Dermis microvascular lymphatic vessel endothelial cell (primary cell): ENCODE measurements at regions not wholly inside any gene's neighbourhood (a gene's known extent, or its start where the extent isn't known, plus 50 kb on each side); places are given as distances from the start of the nearest gene placed in this dataset.

Experiments
- DNase-seq, 2 donors: peaks; one replicate each; pipeline versions ENCODE4 v3.0.0 to v3.0.0-alpha.2; 2010; ENCODE audit warnings: low read depth in 2 of 2

DNA sequence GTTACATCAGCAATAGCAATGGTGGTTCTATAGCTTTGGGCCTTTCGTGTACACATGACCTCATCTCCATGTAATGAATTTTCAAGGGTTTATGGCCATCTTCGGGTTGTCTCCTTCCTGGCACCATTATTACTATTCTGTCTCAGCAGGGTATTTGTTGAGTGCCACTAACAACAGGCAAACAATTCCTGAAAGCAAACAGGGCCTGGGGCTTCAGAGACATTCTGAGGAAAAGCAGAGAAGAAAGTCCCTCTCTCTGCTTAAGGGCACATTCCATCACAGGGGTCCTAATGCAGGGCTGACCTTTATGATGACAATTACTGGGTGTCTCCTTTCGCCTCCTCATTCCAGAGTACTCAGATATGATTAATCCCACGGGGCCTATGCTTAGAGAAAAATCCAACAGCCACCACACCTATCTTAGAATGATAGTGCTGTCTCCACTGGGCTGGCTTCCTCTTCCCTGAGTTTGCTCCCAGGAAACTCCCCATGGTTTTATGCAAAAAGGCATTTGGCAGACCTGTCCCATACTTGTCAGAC, 540.2 kb upstream of the ZNF462 start:
- DNase-seq: no peak

- no peak for DNase-seq
These were observed 538.8 kb upstream of the ZNF462 start for GRCh38 chr9:106324053-106324585.

DNA sequence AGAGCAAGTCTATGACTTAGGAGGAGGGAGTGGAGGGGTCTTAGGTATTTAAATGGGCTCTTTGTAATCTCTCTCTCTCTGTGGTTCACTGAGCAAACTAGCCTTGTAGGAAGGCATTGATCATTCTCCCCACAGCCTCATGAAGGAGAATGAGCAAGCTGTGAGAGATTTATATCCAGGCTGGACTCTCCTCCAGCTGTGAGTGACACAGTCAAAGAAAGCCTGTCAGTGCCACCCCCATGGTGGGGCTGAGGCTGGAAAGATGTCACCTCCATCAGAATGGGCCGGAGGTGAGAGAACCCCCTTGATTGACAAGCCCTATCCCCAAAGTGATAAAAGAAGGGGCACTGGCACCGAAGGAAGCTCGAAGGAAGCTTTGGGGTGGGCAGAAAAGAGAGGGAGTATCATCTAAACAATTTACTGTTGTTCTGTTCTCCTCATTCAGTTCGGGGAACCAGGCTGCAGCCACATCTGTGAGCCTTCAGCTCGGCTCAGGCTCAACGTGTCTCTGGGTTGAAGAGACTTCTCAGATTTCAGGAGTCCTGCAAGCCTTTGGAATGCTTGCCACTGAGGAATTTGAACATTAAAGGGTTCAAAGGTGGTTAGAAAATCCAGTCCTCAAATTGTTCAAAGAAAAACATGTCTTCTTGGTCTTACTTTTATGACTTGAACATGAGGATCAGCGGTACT, 538.2 kb upstream of the ZNF462 start:
- no peak for DNase-seq

DNA sequence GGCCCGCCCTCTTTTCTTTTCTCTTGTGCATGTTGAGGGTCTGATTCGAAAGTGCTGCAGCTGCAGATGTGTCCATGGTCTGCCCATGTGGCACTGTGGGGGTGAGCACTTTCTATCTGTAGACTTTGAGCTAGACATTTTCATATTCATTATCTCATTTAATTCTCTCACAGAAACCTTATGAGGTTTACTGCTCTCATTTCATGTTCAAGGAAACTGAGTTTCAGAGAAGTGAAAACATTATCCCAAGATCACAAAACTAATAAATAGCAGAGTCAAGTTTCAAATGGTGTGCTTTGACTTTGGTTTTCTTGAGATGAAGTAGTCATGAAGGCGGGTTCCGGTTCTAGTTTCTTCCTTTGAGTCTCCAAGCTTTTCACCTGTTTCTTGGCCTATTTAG, 536.5 kb upstream of the ZNF462 start:
- DNase-seq: no peak

GRCh38 chr9:106333481-106333880, 529.5 kb upstream of the ZNF462 start:
- no peak for DNase-seq

DNA sequence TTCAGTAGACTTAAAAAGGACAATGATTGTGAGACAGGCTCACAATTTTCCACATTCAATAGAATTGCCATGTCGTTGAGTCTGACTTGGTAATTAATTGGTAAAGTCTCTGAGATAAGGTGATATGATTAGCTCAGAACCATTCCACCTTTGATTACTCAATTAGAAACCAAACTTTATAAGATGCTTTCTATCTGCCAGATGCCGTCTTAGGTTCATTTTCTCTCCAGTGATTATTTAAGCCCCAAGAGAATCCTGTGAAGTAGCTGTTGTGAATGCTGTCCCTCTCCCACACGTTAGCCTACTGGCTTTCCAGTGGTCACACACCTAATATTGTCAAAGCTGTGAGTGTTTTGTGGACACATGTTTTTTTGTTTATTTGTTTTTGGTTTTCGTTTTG, 528.9 kb upstream of the ZNF462 start:
- DNase-seq: no peak

DNA sequence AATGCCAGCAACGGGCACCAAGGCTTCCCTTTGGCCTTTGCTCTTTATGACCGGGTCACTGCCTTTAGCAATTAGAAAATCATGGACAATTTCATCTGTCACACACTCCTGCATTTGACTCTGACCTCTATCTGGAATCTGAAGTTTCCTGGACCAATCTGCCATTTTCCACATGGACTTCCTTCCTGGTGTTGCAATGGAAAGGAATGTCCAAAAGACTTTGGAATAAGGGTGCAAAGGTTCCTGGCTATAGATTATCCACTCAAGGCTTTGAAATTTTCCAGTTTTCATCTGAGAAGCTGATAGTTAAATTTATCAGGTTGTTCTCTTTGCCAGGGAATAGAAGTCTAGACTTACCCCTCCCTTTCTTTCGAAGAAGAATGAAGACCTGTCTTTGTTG, 523.1 kb upstream of the ZNF462 start:
- DNase-seq: no peak

- no peak for DNase-seq
These were observed 512.2 kb upstream of the ZNF462 start for GRCh38 chr9:106350777-106351176.

- DNase-seq: no peak
These were observed 506.0 kb upstream of the ZNF462 start for GRCh38 chr9:106356924-106357323.

DNA sequence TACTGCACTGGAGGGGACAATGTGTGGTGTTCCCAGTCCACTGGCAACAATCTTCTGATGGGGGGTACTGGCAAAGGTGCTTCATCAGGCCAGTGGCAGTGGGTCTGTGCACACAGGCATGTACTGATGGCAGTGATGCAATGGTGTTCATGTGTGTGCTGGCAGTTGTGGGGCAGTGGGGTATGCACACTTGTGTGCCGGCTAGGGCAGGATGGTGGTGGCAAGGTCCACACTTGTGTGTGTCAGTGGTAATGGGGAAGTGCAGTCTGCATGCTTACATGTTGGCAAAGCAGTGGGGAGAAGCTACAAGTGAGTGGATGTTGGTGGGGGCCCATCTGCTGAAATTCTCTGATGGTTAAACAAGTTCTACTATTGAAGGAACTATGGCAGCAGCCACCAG, 504.6 kb upstream of the ZNF462 start:
- DNase-seq: no peak

DNA sequence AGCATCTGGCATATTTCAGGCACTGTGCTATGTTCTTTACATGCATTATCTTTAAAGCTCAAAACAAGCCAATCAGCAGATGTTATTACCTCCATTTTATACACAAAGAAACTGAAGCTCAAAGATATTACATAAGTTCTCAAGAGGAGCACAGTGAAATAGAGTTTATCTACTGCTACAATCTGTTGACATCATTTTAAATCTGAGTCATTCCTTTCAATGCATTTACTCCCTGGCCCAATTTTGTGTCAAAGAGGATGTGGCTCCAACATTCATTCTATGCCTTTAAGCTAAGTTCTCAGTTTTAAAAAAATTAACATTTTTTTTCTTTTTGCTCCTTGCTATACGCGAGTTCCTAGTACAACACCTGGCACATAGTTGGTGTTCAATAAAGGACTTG, 486.3 kb upstream of the ZNF462 start:
- no peak for DNase-seq

DNA sequence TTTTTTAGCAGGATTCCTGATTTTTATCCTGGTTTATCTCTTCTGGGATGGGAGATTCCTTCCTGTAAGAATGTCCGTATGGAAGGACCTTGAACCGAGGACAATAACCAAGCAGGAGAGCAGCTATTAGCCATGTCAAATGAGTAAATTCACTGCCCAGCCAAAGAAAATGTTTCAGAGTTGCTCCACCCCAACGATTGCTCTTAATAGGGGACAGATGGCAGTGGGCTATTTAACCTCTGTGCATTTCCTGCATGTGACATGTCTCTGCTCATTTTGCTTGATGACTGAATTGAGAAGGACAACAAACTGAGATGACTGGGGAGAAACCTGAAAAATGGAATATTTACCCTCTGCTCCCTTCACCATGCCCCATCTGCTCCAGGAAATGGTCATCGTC, 479.9 kb upstream of the ZNF462 start:
- DNase-seq: no peak

DNA sequence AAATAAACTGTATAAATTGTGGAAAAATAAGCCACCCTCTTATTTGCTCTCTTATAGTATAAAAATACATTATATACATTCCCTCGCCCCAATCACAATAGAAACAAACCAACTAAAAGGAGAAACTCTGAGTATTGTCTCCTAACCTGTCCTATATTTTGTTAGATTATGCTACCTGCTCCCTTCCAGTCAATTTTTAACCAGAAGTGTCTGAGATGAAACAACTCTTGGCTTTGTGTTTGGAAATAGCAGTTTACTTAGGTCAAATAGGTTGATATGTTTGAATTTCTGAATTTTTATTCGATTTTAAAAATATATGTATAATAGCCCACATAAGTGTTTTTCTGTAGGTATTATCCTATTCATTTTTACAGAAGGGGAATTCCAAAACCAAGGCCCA, 475.0 kb upstream of the ZNF462 start:
- DNase-seq: no peak

DNA sequence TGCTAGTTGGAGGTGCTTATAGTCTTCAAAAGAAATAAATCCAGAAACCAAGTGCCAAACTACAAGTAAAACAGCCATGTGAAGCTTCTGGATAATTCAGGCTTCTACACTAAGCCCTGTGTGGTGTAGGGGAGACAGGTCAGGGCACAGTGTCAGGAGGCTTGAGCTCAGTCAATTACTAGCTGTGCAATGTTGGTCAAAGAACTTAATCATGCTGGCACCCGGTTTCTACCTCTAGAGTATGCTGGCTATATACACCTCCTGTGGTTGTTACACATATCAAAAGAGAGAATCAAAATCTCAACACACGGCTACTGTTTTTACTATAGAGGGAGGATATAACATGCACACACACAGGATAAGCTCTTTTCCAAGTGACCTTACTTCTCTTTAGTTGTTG, 469.7 kb upstream of the ZNF462 start:
- DNase-seq: no peak

DNA sequence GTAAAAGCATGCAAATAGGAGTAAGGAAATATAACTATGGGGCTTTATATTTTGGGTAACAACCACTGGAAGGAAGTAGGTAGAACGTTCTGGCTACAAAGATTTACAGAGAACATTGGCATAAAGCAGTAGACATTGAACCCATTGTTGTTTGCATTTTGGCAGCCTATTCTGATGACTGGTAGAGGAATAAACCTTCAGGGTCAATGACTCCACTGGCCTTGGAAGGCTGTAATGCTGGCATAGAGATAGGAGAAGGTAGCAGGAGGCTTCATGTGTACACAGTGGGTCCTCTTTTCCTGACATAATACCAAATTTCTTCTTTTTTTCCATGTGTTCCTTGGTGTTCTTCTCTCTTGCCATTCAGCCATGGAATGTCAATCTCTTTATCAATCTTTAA, 462.8 kb upstream of the ZNF462 start:
- DNase-seq: no peak

DNA sequence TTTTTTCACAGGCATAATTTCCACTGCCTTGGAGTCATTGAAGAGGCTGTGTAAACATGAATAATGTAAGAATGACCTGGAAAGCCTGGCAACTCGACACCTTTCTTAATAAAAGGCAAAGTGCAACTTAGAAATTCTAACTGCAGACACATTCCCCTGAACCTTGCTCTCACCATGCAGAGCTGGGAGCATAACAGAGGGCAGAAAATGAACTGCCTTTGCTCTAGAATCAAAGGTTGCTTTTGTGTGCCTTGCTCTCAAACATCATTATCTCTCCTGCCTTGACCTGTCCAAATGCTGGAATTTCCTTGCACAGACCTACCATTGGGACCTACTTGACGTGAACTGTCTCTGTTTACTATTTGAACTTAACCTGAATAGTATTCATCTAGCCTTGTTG, 462.0 kb upstream of the ZNF462 start:
- DNase-seq: no peak

DNA sequence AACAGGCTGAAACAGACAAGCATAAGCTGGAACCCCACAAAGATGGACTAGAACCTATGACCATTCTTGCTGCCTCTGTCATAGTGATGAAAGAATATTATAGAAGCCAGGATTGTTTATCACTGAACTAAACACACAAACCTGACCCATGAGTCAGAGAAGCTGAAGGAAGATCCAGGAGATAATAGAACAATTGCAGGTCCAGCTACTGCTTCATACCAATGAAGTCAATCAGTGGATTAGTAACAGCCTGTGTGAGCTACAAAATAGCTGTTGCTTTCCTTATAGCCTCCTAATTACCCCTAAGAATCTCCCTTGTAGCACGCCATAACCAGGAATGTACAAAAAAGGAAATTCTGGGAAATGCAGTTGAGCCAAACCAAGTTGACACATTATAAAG, 459.9 kb upstream of the ZNF462 start:
- no peak for DNase-seq

DNA sequence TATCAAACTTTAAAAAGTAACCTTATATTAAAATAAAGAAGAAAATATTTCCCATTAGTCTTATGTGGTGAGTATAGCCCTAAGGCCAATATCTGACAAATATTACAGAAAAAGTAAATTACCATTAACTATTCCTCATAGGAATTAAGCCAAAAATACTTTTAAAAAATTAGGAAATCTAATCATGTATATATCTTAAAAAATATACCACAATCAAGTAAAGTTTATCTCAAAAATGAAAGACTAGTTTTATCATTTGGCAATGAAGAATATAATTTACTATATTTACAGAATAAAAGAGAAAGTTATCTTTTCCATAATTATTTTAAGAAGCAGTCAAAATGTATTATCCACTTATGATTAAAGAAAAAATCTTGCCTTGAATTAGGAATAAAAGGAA, 458.8 kb upstream of the ZNF462 start:
- no peak for DNase-seq

GRCh38 chr9:106405871-106406435, 457.0 kb upstream of the ZNF462 start:
- no peak for DNase-seq

DNA sequence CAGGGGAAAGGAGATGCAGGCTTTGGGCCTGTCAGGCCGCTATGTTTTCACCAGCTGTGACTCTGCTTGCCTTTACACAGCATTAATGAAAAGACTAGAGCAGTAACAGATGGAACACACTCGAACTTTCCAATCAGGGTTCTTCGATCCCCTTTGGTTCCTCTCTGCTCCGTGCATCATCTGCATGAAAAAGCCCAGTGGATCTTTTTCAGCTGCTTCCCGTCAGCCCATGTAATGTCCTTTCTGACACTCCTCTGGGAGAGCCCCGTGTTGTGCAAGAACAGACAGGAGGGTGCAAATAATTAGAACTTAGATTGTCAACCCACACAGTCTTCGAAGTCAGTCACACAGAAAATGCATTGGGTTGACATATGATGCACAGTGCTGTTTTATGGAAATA, 448.9 kb upstream of the ZNF462 start:
- DNase-seq: no peak

DNA sequence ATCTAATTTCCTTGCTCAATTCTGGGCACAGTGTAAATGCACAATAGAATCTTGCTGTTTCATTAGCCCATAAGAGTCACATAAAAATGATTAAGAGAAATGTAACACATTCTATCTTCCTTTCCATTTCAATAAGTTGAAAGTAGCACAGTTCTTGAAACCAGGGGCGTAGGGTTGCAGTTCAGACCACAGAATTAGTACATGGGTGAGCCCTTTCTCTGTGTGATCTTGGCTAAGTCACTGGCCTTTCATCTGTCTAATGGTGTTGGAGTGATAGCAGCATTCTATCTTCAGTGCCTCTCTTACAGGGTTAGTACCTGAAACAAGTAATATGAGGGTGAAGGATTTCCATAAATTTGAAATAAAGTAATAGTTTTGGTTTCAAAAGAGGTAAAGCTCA, 445.3 kb upstream of the ZNF462 start:
- no peak for DNase-seq

- DNase-seq: no peak
These were observed 443.1 kb upstream of the ZNF462 start for GRCh38 chr9:106419829-106420228.

- DNase-seq: no peak
These were observed 442.4 kb upstream of the ZNF462 start for GRCh38 chr9:106420511-106420944.
